GM18873 (cell line): ENCODE measurements at regions not wholly inside any gene's neighbourhood (a gene's known extent, or its start where the extent isn't known, plus 50 kb on each side); places are given as distances from the start of the nearest gene placed in this dataset.
"Not testable (repeated sequence)": the region's sequence is repeated elsewhere in the genome, so short reads cannot be mapped to it uniquely, and the experiment has no call there.

Experiments
- ATAC-seq: cut with Tn5 transposase; IDR thresholded peaks from one replicate; pipeline ENCODE4 v1.9.1; 2021; ENCODE audit warnings: mild to moderate bottlenecking, moderate library complexity, moderate number of reproducible peaks; ENCODE audit not compliant: unreplicated experiment, low FRiP score

GRCh38 chr18:42365591-42365990 is 410.6 kb downstream of the PIK3C3 start:
- no peak for ATAC-seq

- ATAC-seq: no peak
Measured at GRCh38 chr18:42373584-42373983, 418.6 kb downstream of the PIK3C3 start.

- no peak for ATAC-seq
Measured at GRCh38 chr18:42374961-42375360, 419.9 kb downstream of the PIK3C3 start.

GRCh38 chr18:42378854-42379253 is 423.8 kb downstream of the PIK3C3 start:
- not testable (repeated sequence) for ATAC-seq

- not testable (repeated sequence) for ATAC-seq
Measured at GRCh38 chr18:42381236-42381635, 426.2 kb downstream of the PIK3C3 start.

- no peak for ATAC-seq
Measured at GRCh38 chr18:42392416-42392815, 437.4 kb downstream of the PIK3C3 start.

- ATAC-seq: no peak
Measured at GRCh38 chr18:42392926-42393325, 437.9 kb downstream of the PIK3C3 start.

GRCh38 chr18:42394238-42394637 is 439.2 kb downstream of the PIK3C3 start:
- ATAC-seq: no peak

- ATAC-seq: no peak
Measured at GRCh38 chr18:42401131-42401673, 446.2 kb downstream of the PIK3C3 start.

GRCh38 chr18:42404151-42404550 is 449.1 kb downstream of the PIK3C3 start:
- ATAC-seq: no peak

- no peak for ATAC-seq
Measured at GRCh38 chr18:42409005-42409404, 454.0 kb downstream of the PIK3C3 start.

GRCh38 chr18:42412281-42412680 is 457.2 kb downstream of the PIK3C3 start:
- ATAC-seq: no peak

- ATAC-seq: no peak
Measured at GRCh38 chr18:42412896-42413295, 457.9 kb downstream of the PIK3C3 start.

- no peak for ATAC-seq
Measured at GRCh38 chr18:42413870-42414269, 458.8 kb downstream of the PIK3C3 start.

GRCh38 chr18:42414756-42415454 is 459.9 kb downstream of the PIK3C3 start:
- no peak for ATAC-seq

- no peak for ATAC-seq
Measured at GRCh38 chr18:42417189-42417588, 462.2 kb downstream of the PIK3C3 start.

GRCh38 chr18:42418121-42418520 is 463.1 kb downstream of the PIK3C3 start:
- ATAC-seq: no peak

GRCh38 chr18:42425025-42425424 is 470.0 kb downstream of the PIK3C3 start:
- no peak for ATAC-seq

- no peak for ATAC-seq
Measured at GRCh38 chr18:42426496-42427015, 471.5 kb downstream of the PIK3C3 start.

GRCh38 chr18:42429196-42429595 is 474.2 kb downstream of the PIK3C3 start:
- no peak for ATAC-seq

- no peak for ATAC-seq
Measured at GRCh38 chr18:42436222-42436765, 481.3 kb downstream of the PIK3C3 start.

GRCh38 chr18:42437001-42437400 is 482.0 kb downstream of the PIK3C3 start:
- ATAC-seq: no peak
